BJ (cell line): ENCODE measurements at regions not wholly inside any gene's neighbourhood (a gene's known extent, or its start where the extent isn't known, plus 50 kb on each side); places are given as distances from the start of the nearest gene placed in this dataset.

Experiments used
- CTCF ChIA-PET: fragments of 350-600 bp; formaldehyde crosslinking; extraction: SDS; loops from one replicate; lab custom pipeline; 2021; ENCODE audit warnings: antibody characterized with exemption, inconsistent platforms; lab: Yijun Ruan, JAX
- POLR2A ChIA-PET: fragments of 300-600 bp; sonication (Branson Sonifier 250); formaldehyde crosslinking; extraction: SDS; loops from one replicate; lab custom pipeline; 2021; ENCODE audit warnings: antibody characterized with exemption; lab: Charles Lee
- DNase-seq: peaks from one replicate; pipeline ENCODE4 v3.0.0-alpha.2; 2011; ENCODE audit warnings: low read depth
- H3K27me3 ChIP-seq: 2 replicates; pipeline ENCODE4 v1.6.0; 2011; ENCODE audit warnings: low read length; ENCODE audit not compliant: control insufficient read depth, insufficient read depth
- H3K36me3 ChIP-seq: 2 replicates; pipeline ENCODE4 v1.5.1; 2011; ENCODE audit warnings: low read length; ENCODE audit not compliant: control insufficient read depth, insufficient read depth
- H3K4me3 ChIP-seq: 2 replicates; pipeline ENCODE4 v1.5.1; 2011; ENCODE audit warnings: low read depth, mild to moderate bottlenecking, control low read depth, low read length
- TF ChIP-seq, protein P1 (sequence below): IDR thresholded peaks from 2 replicates; pipeline ENCODE4 v1.5.1; 2011; ENCODE audit warnings: low read depth, mild to moderate bottlenecking, control low read depth, inconsistent platforms, low read length, moderate library complexity; ENCODE audit not compliant: insufficient read depth

GRCh38 chr14:101454229-101454628 is 107.1 kb upstream of the DIO3 start:
- no peak for DNase-seq
- H3K36me3 ChIP-seq: no peaks in the 10 kb centered on the region
- POLR2A ChIA-PET: no interaction called here
- peaks cover 5% of the 10 kb centered on the region; the same call in 1 of the 2 replicates for H3K27me3 ChIP-seq
- TF ChIP-seq, protein P1, sequence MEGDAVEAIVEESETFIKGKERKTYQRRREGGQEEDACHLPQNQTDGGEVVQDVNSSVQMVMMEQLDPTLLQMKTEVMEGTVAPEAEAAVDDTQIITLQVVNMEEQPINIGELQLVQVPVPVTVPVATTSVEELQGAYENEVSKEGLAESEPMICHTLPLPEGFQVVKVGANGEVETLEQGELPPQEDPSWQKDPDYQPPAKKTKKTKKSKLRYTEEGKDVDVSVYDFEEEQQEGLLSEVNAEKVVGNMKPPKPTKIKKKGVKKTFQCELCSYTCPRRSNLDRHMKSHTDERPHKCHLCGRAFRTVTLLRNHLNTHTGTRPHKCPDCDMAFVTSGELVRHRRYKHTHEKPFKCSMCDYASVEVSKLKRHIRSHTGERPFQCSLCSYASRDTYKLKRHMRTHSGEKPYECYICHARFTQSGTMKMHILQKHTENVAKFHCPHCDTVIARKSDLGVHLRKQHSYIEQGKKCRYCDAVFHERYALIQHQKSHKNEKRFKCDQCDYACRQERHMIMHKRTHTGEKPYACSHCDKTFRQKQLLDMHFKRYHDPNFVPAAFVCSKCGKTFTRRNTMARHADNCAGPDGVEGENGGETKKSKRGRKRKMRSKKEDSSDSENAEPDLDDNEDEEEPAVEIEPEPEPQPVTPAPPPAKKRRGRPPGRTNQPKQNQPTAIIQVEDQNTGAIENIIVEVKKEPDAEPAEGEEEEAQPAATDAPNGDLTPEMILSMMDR: no peak
- H3K4me3 ChIP-seq: no peak overlapping the region
- CTCF ChIA-PET: interaction anchor here (1.1 kb wide), 1 partner anchor 43 kb away, joined by 3 read pairs; no protein-coding TSS in a partner anchor

DNA sequence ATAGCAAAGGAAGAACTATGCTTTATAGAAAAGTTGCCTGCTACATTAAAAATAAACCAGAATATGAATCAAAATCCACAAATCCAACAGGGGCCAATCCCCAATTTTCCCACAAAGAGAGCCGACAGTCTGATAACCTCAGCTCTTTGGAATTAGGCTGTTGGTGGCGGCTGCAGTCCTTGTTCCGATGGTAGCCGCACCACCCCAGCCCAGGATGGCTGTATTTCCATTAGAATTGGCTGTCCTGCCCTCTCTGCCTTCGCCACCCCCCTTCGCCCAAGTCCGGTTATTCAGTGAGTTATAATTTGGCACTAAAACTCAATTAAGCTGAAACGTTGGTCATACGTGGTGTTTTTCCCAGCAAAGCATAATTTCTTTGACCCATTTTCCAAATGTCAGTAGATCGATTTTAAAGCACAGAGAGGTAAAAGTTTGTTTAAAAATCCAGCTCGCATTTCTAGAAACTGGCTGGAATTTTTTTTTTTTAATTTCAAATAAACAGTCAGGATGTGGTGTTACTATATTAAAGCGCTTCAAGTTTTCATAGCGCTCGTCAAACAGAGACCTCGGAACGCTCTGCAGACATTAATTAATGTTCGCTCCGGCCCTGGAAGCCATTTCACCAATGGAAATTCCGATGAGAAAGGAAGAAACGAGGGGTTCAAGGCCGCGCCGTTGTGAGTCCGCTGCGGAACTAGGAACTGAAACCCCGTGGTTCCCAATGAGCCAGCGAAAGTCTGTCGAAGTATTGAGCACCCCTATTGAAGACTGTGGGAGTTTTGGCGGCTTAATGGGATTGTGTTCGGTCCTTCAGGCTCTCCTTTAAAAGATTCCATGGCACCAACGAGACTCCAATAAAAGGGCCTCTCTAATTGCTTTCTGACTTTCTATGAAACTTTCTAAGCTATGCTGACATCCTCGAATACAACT is 104.8 kb upstream of the DIO3 start:
- DNase-seq: no peak
- H3K27me3 ChIP-seq: peaks cover 5% of the 10 kb centered on the region; the same call in 1 of the 2 replicates
- CTCF ChIA-PET: no interaction called here
- TF ChIP-seq, protein P1: no peak
- POLR2A ChIA-PET: no interaction called here
- no peak overlapping the region for H3K4me3 ChIP-seq
- H3K36me3 ChIP-seq: no peaks in the 10 kb centered on the region

GRCh38 chr14:101457301-101457935 is 103.9 kb upstream of the DIO3 start:
- no peaks in the 10 kb centered on the region for H3K36me3 ChIP-seq
- CTCF ChIA-PET: no interaction called here
- H3K4me3 ChIP-seq: no peak overlapping the region
- H3K27me3 ChIP-seq: peaks cover 5% of the 10 kb centered on the region; the same call in 1 of the 2 replicates
- TF ChIP-seq, protein P1: no peak
- POLR2A ChIA-PET: no interaction called here
- no peak for DNase-seq

GRCh38 chr14:101457936-101458740 is 103.2 kb upstream of the DIO3 start:
- ChIA-PET POLR2A (no interaction called here), CTCF (no interaction called here)
- no peak for DNase-seq
- TF ChIP-seq, protein P1: no peak
- H3K4me3 ChIP-seq: no peak overlapping the region
- peaks cover 5% of the 10 kb centered on the region; the same call in 1 of the 2 replicates for H3K27me3 ChIP-seq
- H3K36me3 ChIP-seq: no peaks in the 10 kb centered on the region
